Lung microvascular endothelial cell (primary cell): ENCODE measurements at regions not wholly inside any gene's neighbourhood (a gene's known extent, or its start where the extent isn't known, plus 50 kb on each side); places are given as distances from the start of the nearest gene placed in this dataset.
A peak's percentile ranks its signal among the peaks of the same experiment; 100 is the strongest.

Source experiments
- DNase-seq, 2 donors: peaks; one replicate each; pipeline versions ENCODE4 v3.0.0 to v3.0.0-alpha.2; 2010; ENCODE audit warnings: low read depth in 2 of 2

DNA sequence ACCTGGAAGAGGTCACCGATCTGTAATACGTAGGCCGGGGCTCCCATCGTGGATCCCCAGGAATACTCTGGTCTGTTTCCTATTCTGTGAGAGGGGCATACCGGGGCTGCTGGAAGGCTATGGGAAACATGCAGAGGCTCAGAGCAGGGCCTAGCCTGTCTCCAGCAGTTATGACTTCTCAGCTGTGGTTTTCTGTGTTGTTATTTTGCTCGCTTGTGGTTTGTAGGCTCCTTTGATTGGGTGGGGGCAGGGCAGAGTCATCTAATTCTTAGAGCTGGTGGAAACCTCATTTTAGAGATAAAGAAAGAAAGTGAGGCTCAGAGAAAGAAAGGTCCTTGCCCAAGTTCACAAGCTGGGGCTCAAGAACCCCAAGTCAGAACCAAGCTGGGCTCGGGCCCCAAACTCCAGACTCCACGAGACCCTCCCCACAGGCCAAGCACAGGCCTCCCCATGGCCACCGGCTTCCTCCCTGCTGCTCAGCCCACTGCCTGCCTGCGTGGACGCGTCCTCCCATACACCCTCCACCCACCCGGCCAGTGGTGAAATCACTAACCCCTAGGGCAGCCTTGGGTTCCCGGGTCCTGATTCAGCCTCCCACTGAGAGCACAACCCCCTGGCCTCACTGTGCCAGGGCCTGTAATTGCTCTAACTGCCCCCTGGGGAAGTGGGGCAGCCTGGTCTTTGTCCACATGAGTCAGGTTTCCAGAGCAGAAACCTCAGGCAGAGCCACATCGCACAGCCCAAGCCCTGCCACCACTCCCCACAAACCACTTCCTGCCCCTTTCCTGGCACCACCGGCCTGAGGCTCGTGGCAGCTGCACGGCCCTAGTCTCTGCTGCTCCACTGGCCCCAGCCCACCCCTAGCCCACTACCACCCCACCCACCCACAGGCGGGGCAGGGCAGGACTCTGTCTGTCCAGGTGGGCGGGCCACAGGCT is 270.8 kb downstream of the UACA start:
- DNase-seq = peak in 1 of 2 donors; percentile 67

- no peak for DNase-seq
Observed at GRCh38 chr15:70491641-70492040, 271.7 kb downstream of the UACA start.

DNA sequence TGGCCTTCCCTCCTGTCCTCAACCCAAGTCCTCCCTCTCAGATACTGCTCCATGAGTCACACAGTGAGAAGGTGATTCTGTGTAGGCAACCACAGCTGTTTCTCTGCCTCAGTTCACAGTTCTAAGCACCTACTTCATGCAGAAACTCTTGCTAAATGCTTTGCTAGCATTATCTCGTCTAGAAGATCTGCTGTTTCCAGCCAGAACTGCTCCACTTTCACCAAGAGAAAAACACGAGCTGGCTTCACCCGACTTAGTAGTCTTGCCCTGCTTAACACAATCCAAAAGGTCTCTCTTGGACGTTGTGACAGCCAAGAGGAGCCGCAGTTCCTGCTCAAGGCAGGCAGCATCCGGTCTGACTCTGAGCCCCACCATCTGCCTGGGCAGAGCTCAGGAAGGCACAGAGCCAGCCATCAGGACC is 272.1 kb downstream of the UACA start:
- peak in 1 of 2 donors; percentile 43 for DNase-seq

GRCh38 chr15:70490838-70491155 is 272.6 kb downstream of the UACA start:
- DNase-seq = no peak

DNA sequence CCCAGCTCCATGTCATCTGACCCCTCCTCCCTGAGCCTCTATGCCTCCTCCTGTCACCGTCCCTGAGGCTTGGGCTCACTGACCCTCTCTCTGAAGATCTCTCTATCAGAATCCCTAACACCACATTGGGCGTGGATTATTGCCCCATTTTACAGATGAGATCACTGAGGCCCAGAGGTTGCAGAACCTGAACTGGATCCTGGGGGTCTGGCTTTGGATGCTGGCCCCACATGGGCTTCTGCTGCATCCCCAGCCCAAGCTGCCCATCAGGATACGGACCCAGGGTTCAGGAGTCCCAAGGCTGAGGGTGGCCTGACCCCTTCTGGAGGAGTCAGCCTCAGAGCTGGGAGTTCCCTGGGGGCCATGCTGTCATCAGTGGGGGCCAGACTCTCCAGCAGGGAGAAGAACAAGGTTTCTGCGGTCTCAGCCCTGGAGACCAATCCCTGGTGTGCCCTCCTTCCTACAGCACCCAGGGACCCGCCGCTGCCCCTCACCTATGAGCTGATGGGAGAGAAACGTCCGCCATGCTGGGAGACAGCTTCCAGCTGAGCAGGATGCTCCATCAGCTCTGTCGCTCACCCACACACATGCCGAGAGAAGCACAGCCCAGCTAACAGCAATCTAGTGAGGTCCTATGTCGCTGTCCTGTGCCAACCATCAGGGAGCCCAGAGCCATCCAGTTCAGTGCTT is 273.1 kb downstream of the UACA start:
- no peak for DNase-seq

- no peak for DNase-seq
Observed at GRCh38 chr15:70488941-70489848, 274.2 kb downstream of the UACA start.

DNA sequence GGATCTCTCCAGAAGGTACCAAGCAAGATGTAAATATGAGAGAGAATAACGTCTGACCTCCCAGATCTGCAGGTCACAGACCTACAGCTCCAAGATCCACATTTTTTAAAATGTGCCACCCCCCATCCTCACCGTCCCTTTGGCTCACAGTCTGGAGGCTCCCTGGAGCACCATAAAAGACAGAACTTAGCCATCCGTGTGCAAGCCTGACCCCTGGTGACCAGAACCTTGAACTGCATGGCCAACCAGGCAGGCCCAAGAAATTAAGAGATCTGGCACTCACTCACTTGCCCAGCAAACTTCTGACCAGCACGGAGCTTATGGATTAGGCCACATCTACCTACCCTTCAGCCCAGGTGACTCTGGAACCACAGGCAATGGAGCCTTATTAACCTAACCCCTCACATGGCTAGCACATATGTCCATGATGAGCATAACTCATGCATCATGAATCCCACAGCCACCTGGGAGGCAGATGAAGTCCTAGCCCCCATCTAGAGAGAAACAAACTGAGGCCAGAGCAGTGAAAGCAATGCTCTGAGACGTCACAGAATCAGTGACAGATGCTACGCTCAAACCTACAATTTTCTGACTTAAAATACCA is 275.3 kb downstream of the UACA start:
- peak; percentile 71 to 79 for DNase-seq

DNA sequence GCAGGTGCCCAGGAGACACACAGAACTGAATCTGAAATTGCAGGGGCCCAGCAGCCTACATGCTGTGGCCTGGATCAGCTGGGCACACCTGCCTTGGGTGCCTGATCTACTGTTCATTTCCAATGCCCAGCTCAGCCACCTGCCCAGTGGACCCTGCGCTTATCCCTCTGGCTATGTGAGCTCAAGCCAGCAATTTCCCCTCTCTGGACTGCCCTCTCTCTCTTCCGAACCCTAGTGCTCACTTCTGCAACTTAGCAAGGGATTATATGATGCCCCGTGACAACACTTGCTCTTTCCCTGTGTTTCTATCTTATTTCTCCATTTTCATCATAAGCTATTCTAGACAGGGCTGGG is 276.0 kb downstream of the UACA start:
- DNase-seq = no peak

DNA sequence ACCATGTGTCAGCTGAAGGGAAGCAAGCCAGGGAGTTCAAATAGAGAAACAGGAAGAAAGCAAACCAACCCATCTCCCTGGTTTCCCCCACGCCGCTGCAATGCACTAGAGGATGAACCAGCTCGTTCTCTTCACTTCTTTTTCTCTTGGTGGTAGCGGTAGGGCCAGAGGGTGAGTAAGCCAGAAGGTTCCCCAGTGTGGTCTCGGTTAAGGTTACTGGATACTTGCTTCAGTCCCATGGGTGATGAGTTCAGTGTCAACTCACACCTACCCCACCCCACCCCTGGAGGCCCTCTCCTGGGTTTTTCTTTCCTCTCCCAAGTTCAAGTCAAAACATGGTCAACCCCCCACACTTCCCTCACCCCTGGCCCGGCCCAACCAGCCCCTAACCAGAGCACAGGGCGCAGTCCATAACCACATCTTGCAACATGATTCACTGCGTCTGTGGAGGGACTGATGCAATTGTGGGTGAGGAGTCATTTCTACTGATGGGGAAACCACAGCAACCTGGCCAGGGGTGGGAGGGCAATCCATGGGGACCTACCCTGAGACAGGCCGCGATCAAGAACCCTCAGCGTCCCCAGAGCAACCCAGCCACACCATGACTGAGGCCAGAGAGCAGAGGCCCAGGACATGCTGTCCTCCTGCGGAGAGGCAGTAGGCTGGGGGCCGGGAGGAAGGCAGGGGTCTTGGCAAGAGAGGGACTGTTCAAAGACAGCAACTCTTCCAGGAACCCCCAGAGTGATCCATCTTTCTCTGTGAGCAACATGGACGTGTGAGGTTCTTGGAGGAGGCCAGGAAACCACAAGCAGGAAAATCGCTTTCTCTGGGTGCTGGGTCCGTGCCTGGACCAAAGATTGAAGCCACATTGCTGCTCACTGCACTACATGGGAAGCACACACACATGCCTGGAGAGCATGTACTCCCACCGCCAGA is 276.6 kb downstream of the UACA start:
- DNase-seq = no peak

- DNase-seq = no peak
Observed at GRCh38 chr15:70486012-70486411, 277.3 kb downstream of the UACA start.

- DNase-seq = no peak
Observed at GRCh38 chr15:70484993-70485392, 278.4 kb downstream of the UACA start.

- DNase-seq = no peak
Observed at GRCh38 chr15:70483513-70483912, 279.8 kb downstream of the UACA start.

- no peak for DNase-seq
Observed at GRCh38 chr15:70480196-70480856, 283.0 kb downstream of the UACA start.

DNA sequence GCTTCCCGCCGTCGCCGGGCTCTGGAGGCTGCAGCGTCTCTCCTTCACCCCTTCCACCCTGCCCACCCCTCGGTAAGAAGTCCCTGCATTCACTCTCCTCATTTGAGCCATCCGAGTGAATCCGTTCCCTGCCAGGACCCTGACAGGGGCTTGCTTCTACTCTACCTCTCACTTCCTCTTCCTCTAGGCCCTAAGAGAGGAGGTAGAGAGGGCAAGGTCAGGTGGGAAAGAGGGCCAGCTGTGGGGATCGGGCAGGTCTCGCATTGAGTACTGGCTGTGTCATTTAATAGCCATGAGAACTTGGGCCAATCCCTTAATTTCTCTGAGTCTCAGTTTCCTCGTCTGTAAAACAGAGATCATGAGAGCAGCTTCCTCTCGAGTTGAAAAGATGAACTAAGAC is 283.6 kb downstream of the UACA start:
- DNase-seq = no peak

GRCh38 chr15:70479056-70479455 is 284.3 kb downstream of the UACA start:
- DNase-seq = no peak

DNA sequence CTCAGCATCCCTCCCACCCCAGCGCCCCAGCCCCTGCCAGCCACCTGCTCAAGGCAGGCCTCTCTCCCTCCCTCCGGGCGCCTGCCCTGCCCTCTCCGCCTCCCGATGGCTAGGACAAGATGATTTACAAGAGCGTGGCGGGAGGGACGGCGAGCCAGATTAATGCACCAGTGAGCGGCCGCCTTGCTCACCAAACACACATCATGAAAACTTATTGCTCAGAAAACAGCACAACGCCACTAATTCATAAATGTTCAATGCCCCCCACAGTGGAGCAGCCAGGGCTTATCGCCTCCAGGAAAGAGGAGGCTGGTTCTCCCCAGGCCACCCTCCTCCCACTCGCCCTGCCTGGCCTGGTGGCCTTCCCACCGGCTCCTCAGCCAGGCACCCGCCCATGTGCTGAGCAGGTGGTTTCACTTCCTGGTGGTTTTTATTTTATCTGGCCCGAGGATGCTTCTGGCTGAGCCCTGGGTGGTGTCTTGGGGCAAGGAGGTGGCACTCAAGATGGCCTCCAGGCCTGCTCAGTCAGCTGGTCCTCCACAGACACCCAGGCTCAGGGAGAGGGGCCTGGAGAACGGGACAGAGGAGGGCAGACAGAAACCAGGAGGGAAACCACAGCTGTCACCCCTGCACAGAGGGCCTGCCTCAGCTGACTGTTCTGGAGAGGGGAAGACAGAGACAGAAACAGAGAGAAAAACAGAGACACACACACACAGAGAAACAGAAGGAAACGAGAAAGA is 284.9 kb downstream of the UACA start:
- DNase-seq = no peak

GRCh38 chr15:70477750-70478250 is 285.6 kb downstream of the UACA start:
- no peak for DNase-seq

DNA sequence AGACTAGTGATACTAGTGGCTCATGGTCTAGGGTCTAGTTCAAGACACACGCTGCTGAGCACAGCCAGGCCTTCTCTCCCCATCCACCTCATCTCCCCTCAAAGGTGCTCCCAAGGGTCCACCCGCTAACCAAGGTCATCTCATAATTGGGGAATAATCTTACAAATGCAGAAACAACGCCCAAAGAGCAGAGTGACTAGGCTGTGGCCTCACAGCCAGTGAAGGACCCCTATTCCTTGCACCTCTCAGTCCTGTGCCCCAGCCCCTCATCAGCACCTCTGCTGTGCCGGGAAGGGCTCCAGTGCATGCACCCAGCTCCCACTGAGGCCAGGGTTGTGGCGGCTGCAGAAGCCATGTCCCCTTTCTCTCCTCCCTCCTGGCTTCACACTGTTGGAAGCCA is 286.9 kb downstream of the UACA start:
- DNase-seq = no peak

- DNase-seq = no peak
Observed at GRCh38 chr15:70475921-70476320, 287.4 kb downstream of the UACA start.
